Karpas-422 (cell line): ENCODE measurements at regions not wholly inside any gene's neighbourhood (a gene's known extent, or its start where the extent isn't known, plus 50 kb on each side); places are given as distances from the start of the nearest gene placed in this dataset.

ENCODE experiments used
- DNase-seq: peaks from one replicate; pipeline ENCODE4 v3.0.0-alpha.2; 2015
- H2AFZ ChIP-seq: fragments of 200-600 bp; sonication (generic); 2 replicates; pipeline ENCODE4 v1.6.1; 2014; ENCODE audit warnings: antibody characterized with exemption, low read length, mixed read lengths
- H3K27ac ChIP-seq: fragments of 200-600 bp; sonication (generic); 2 replicates; pipeline ENCODE4 v1.5.1; 2014; ENCODE audit warnings: mild to moderate bottlenecking, low read length, moderate library complexity
- H3K27me3 ChIP-seq: fragments of 200-600 bp; sonication (generic); 2 replicates; pipeline ENCODE4 v1.6.1; 2014; ENCODE audit warnings: low read length, mixed read lengths
- H3K36me3 ChIP-seq: fragments of 200-600 bp; sonication (generic); 2 replicates; pipeline ENCODE4 v1.6.1; 2014; ENCODE audit warnings: low read length, mixed read lengths; ENCODE audit not compliant: insufficient read depth
- H3K4me1 ChIP-seq: fragments of 200-600 bp; sonication (generic); 2 replicates; pipeline ENCODE4 v1.6.1; 2014; ENCODE audit warnings: mild to moderate bottlenecking, low read length, mixed read lengths
- H3K4me2 ChIP-seq: fragments of 200-600 bp; sonication (generic); 2 replicates; pipeline ENCODE4 v1.6.1; 2014; ENCODE audit warnings: low read length, low read depth, mild to moderate bottlenecking; ENCODE audit not compliant: poor library complexity, severe bottlenecking
- H3K4me3 ChIP-seq: fragments of 200-600 bp; sonication (generic); 2 replicates; pipeline ENCODE4 v1.5.1; 2014; ENCODE audit warnings: mild to moderate bottlenecking, antibody characterized with exemption, low read length, mixed read lengths
- H3K79me2 ChIP-seq: fragments of 200-600 bp; sonication (generic); 2 replicates; pipeline ENCODE4 v1.6.1; 2014; ENCODE audit warnings: mild to moderate bottlenecking, low read length, mixed read lengths
- H3K9ac ChIP-seq: fragments of 200-600 bp; sonication (generic); 2 replicates; pipeline ENCODE4 v1.6.0; 2014; ENCODE audit warnings: low read length
- H3K9me2 ChIP-seq: fragments of 200-600 bp; sonication (generic), shearing (Covaris generic); replicated peaks from 2 replicates; pipeline ENCODE4 v1.6.0; 2014; ENCODE audit warnings: mild to moderate bottlenecking, low read length, moderate library complexity; ENCODE audit not compliant: insufficient read depth
- H3K9me3 ChIP-seq: fragments of 300-700, 200-600 bp; sonication (generic); 2 replicates; pipeline ENCODE4 v1.6.1; 2014; ENCODE audit warnings: low read length, mixed read lengths
- H4K20me1 ChIP-seq: fragments of 200-600 bp; sonication (generic); 2 replicates; pipeline ENCODE4 v1.6.1; 2014; ENCODE audit warnings: mild to moderate bottlenecking, antibody characterized with exemption, low read length, low read depth; ENCODE audit not compliant: insufficient read depth

GRCh38 chr2:121086450-121086849, 198.6 kb downstream of the TFCP2L1 start:
- Histone ChIP-seq H3K27ac (no peak overlapping the region), H3K9ac (no peak overlapping the region), H3K9me2 (no peaks in the 10 kb centered on the region), H4K20me1 (no peaks in the 10 kb centered on the region), H3K27me3 (no peaks in the 10 kb centered on the region), H3K79me2 (no peaks in the 10 kb centered on the region), H2AFZ (no peak overlapping the region), H3K4me3 (no peak overlapping the region), H3K4me1 (no peaks in the 10 kb centered on the region), H3K36me3 (no peaks in the 10 kb centered on the region), H3K9me3 (no peaks in the 10 kb centered on the region), H3K4me2 (no peak overlapping the region)
- no peak for DNase-seq

- no peak overlapping the region for H3K9ac ChIP-seq
- H3K4me2 ChIP-seq, result no peak overlapping the region
- DNase-seq, result no peak
- H3K9me2 ChIP-seq, result no peaks in the 10 kb centered on the region
- no peaks in the 10 kb centered on the region for H3K79me2 ChIP-seq
- no peaks in the 10 kb centered on the region for H4K20me1 ChIP-seq
- no peaks in the 10 kb centered on the region for H3K27me3 ChIP-seq
- H3K27ac ChIP-seq, result no peak overlapping the region
- H3K36me3 ChIP-seq, result no peaks in the 10 kb centered on the region
- H3K4me3 ChIP-seq, result no peak overlapping the region
- H2AFZ ChIP-seq, result no peak overlapping the region
- H3K9me3 ChIP-seq, result no peaks in the 10 kb centered on the region
- no peaks in the 10 kb centered on the region for H3K4me1 ChIP-seq
Observed at GRCh38 chr2:121087117-121087516, 197.9 kb downstream of the TFCP2L1 start.

GRCh38 chr2:121088251-121089165, 196.5 kb downstream of the TFCP2L1 start:
- Histone ChIP-seq H3K4me1 (no peaks in the 10 kb centered on the region), H3K9me2 (no peaks in the 10 kb centered on the region), H3K4me2 (no peak overlapping the region), H3K79me2 (no peaks in the 10 kb centered on the region), H3K36me3 (no peaks in the 10 kb centered on the region), H4K20me1 (no peaks in the 10 kb centered on the region), H2AFZ (no peak overlapping the region), H3K27me3 (no peaks in the 10 kb centered on the region), H3K9me3 (no peaks in the 10 kb centered on the region), H3K4me3 (no peak overlapping the region), H3K27ac (no peak overlapping the region), H3K9ac (no peak overlapping the region)
- DNase-seq, result no peak

- Histone ChIP-seq H3K27me3 (no peaks in the 10 kb centered on the region), H3K9me2 (no peaks in the 10 kb centered on the region), H3K4me3 (no peak overlapping the region), H4K20me1 (no peaks in the 10 kb centered on the region), H3K4me1 (no peaks in the 10 kb centered on the region), H3K79me2 (no peaks in the 10 kb centered on the region), H2AFZ (no peak overlapping the region), H3K4me2 (no peak overlapping the region), H3K9ac (no peak overlapping the region), H3K27ac (no peak overlapping the region), H3K9me3 (no peaks in the 10 kb centered on the region), H3K36me3 (no peaks in the 10 kb centered on the region)
- peak; percentile 12 for DNase-seq
Observed at GRCh38 chr2:121089166-121089510, 195.9 kb downstream of the TFCP2L1 start.

- Histone ChIP-seq H3K9me2 (no peaks in the 10 kb centered on the region), H3K4me1 (no peaks in the 10 kb centered on the region), H4K20me1 (no peaks in the 10 kb centered on the region), H3K36me3 (no peaks in the 10 kb centered on the region), H3K27ac (no peak overlapping the region), H3K9me3 (no peaks in the 10 kb centered on the region), H3K27me3 (no peaks in the 10 kb centered on the region), H2AFZ (no peak overlapping the region), H3K4me2 (no peak overlapping the region), H3K79me2 (no peaks in the 10 kb centered on the region), H3K9ac (no peak overlapping the region), H3K4me3 (no peak overlapping the region)
- DNase-seq, result no peak
Observed at GRCh38 chr2:121090088-121090715, 194.8 kb downstream of the TFCP2L1 start.

- H3K79me2 ChIP-seq, result no peaks in the 10 kb centered on the region
- H4K20me1 ChIP-seq, result no peaks in the 10 kb centered on the region
- no peak for DNase-seq
- H3K4me1 ChIP-seq, result no peaks in the 10 kb centered on the region
- no peak overlapping the region for H3K9ac ChIP-seq
- H3K27ac ChIP-seq, result no peak overlapping the region
- H3K9me3 ChIP-seq, result no peaks in the 10 kb centered on the region
- no peak overlapping the region for H3K4me2 ChIP-seq
- H3K9me2 ChIP-seq, result no peaks in the 10 kb centered on the region
- no peak overlapping the region for H2AFZ ChIP-seq
- no peaks in the 10 kb centered on the region for H3K36me3 ChIP-seq
- H3K4me3 ChIP-seq, result no peak overlapping the region
- no peaks in the 10 kb centered on the region for H3K27me3 ChIP-seq
Observed at GRCh38 chr2:121092095-121092494, 192.9 kb downstream of the TFCP2L1 start.

- no peak overlapping the region for H3K4me3 ChIP-seq
- H3K9me2 ChIP-seq, result no peaks in the 10 kb centered on the region
- no peaks in the 10 kb centered on the region for H3K79me2 ChIP-seq
- H4K20me1 ChIP-seq, result no peaks in the 10 kb centered on the region
- H3K4me2 ChIP-seq, result no peak overlapping the region
- no peak overlapping the region for H3K9ac ChIP-seq
- no peak for DNase-seq
- no peaks in the 10 kb centered on the region for H3K4me1 ChIP-seq
- no peaks in the 10 kb centered on the region for H3K9me3 ChIP-seq
- H2AFZ ChIP-seq, result no peak overlapping the region
- H3K27me3 ChIP-seq, result no peaks in the 10 kb centered on the region
- H3K27ac ChIP-seq, result no peak overlapping the region
- H3K36me3 ChIP-seq, result no peaks in the 10 kb centered on the region
Observed at GRCh38 chr2:121093692-121094091, 191.3 kb downstream of the TFCP2L1 start.

GRCh38 chr2:121094101-121094500, 190.9 kb downstream of the TFCP2L1 start:
- H3K9me2 ChIP-seq, result no peaks in the 10 kb centered on the region
- no peak overlapping the region for H3K9ac ChIP-seq
- peaks cover under 1% of the 10 kb centered on the region; the same call in 1 of the 2 replicates for H3K4me1 ChIP-seq

More at GRCh38 chr2:121094101-121094500, 190.9 kb downstream of the TFCP2L1 start:
- Histone ChIP-seq H3K36me3 (no peaks in the 10 kb centered on the region), H3K27ac (no peak overlapping the region), H3K79me2 (no peaks in the 10 kb centered on the region), H3K4me2 (no peak overlapping the region), H3K27me3 (no peaks in the 10 kb centered on the region), H3K4me3 (no peak overlapping the region), H4K20me1 (no peaks in the 10 kb centered on the region), H2AFZ (no peak overlapping the region), H3K9me3 (no peaks in the 10 kb centered on the region)
- DNase-seq, result no peak
